Hepatocyte (in vitro differentiated cells): ENCODE measurements at regions not wholly inside any gene's neighbourhood (a gene's known extent, or its start where the extent isn't known, plus 50 kb on each side); places are given as distances from the start of the nearest gene placed in this dataset.

Experiments
- EZH2 ChIP-seq: fragments of 200-600 bp; sonication (generic); IDR thresholded peaks from 2 replicates; pipeline ENCODE4 v1.6.1; 2016; ENCODE audit warnings: antibody characterized with exemption, mild to moderate bottlenecking, borderline replicate concordance
- EZH2phosphoT487 ChIP-seq: fragments of 200-600 bp; sonication (generic); IDR thresholded peaks from one replicate; pipeline ENCODE4 v1.6.1; 2018; ENCODE audit warnings: antibody characterized with exemption, mild to moderate bottlenecking, low read depth, moderate library complexity; ENCODE audit not compliant: unreplicated experiment, severe bottlenecking
- TF ChIP-seq, protein P1 (sequence below): fragments of 200-600 bp; sonication (generic); IDR thresholded peaks from 2 replicates; pipeline ENCODE4 v1.5.1; 2016; ENCODE audit warnings: antibody characterized with exemption, mild to moderate bottlenecking; ENCODE audit not compliant: poor library complexity

DNA sequence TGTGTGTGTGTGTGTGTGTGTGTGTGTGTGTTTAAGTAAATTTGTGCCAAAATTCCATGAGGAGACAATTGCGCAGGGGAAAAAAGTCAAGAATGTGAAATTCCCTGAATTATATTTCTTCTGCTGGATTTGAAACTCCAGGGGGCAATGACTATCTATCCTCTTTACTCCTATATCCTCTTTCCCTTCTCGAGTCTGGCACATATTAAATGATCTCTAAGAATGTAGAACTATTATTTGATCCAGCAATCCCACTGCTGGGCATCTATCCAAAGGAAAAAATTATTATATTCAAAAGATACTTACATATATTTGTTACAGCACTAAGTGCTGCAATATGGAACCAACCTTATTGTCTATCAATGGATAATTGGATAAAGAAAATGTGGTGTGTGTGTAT lies 350.1 kb upstream of the ADAMTS9 start:
- TF ChIP-seq, protein P1, sequence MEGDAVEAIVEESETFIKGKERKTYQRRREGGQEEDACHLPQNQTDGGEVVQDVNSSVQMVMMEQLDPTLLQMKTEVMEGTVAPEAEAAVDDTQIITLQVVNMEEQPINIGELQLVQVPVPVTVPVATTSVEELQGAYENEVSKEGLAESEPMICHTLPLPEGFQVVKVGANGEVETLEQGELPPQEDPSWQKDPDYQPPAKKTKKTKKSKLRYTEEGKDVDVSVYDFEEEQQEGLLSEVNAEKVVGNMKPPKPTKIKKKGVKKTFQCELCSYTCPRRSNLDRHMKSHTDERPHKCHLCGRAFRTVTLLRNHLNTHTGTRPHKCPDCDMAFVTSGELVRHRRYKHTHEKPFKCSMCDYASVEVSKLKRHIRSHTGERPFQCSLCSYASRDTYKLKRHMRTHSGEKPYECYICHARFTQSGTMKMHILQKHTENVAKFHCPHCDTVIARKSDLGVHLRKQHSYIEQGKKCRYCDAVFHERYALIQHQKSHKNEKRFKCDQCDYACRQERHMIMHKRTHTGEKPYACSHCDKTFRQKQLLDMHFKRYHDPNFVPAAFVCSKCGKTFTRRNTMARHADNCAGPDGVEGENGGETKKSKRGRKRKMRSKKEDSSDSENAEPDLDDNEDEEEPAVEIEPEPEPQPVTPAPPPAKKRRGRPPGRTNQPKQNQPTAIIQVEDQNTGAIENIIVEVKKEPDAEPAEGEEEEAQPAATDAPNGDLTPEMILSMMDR = no peak
- TF ChIP-seq EZH2 (no peak), EZH2phosphoT487 (no peak)
